GM12874 (cell line): ENCODE measurements at regions not wholly inside any gene's neighbourhood (a gene's known extent, or its start where the extent isn't known, plus 50 kb on each side); places are given as distances from the start of the nearest gene placed in this dataset.

Experiments used
- CTCF ChIP-seq: IDR thresholded peaks from 2 replicates; pipeline ENCODE4 v1.5.1; 2011; ENCODE audit warnings: low read depth, mild to moderate bottlenecking, control low read depth, low read length, moderate library complexity; ENCODE audit not compliant: insufficient read depth

- TF ChIP-seq CTCF, result no peak
Observed at GRCh38 chr5:158607088-158607487, 492.6 kb downstream of the EBF1 start.

- TF ChIP-seq CTCF, result no peak
Observed at GRCh38 chr5:158606233-158606632, 493.5 kb downstream of the EBF1 start.

- TF ChIP-seq CTCF, result no peak
Observed at GRCh38 chr5:158602981-158603380, 496.7 kb downstream of the EBF1 start.

DNA sequence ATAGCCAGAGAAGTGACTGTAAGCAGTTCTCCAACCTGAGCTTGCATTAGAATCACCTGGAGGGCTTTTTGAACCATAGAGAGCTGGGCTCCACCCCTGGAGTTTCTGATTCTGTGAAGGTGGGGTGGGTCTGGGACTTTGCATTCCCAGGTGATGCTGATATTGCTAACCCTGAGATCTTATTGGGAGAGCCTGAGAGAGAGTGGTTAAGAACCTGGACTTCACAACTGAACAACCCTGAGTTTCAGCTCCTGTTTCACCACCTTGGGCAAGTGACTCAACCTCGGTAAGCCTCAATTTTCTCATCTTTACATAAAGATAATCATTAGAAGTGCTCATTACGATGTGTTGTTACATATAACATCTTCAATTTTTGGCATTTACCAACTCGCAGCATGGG, 498.6 kb downstream of the EBF1 start:
- TF ChIP-seq CTCF, result no peak

- TF ChIP-seq CTCF, result no peak
Observed at GRCh38 chr5:158600679-158601078, 499.0 kb downstream of the EBF1 start.

- TF ChIP-seq CTCF, result no peak
Observed at GRCh38 chr5:158599157-158599556, 500.6 kb downstream of the EBF1 start.

GRCh38 chr5:158594595-158595242, 505.0 kb downstream of the EBF1 start:
- no peak for TF ChIP-seq CTCF
